Prostate gland (tissue), 2 donors: ENCODE measurements at regions not wholly inside any gene's neighbourhood (a gene's known extent, or its start where the extent isn't known, plus 50 kb on each side); places are given as distances from the start of the nearest gene placed in this dataset.

Experiments
- POLR2A ChIP-seq: fragments of 450-650 bp; IDR thresholded peaks from one replicate; pipeline ENCODE4 v1.6.1; 2016; ENCODE audit warnings: antibody characterized with exemption, mild to moderate bottlenecking
- TF ChIP-seq, protein P1 (sequence below), 4 experiments: fragments of 200-600 bp in 2 of 4; fragments of 450-650 bp in 2 of 4; sonication (generic) in 2 of 4; IDR thresholded peaks; 1 replicate in 3 of 4; 2 replicates in 1 of 4; pipeline ENCODE4 v1.5.1; 2016 to 2019; ENCODE audit warnings: antibody characterized with exemption in 4 of 4, mild to moderate bottlenecking in 2 of 4, moderate library complexity in 2 of 4

DNA sequence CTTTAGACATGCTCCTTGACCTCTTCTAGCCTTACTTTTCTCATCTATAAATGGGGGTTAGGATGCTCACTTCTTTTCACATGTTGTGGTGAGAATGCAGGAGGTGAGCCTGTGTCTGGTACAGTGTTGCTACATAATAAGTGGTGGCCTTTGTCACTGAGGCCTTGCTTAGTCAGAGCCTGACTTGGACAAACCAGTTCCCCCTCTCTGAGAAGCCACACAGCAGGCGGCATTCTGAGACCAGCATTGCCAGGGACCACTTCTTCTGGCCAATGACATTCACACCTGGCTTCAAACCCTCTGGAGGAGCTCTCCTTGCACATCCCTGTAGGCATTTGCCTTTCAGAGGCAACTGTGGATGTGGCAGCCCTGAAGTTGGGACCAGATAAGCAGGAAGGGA, 95.7 kb downstream of the MINAR1 start:
- TF ChIP-seq POLR2A = no peak
- TF ChIP-seq, protein P1, sequence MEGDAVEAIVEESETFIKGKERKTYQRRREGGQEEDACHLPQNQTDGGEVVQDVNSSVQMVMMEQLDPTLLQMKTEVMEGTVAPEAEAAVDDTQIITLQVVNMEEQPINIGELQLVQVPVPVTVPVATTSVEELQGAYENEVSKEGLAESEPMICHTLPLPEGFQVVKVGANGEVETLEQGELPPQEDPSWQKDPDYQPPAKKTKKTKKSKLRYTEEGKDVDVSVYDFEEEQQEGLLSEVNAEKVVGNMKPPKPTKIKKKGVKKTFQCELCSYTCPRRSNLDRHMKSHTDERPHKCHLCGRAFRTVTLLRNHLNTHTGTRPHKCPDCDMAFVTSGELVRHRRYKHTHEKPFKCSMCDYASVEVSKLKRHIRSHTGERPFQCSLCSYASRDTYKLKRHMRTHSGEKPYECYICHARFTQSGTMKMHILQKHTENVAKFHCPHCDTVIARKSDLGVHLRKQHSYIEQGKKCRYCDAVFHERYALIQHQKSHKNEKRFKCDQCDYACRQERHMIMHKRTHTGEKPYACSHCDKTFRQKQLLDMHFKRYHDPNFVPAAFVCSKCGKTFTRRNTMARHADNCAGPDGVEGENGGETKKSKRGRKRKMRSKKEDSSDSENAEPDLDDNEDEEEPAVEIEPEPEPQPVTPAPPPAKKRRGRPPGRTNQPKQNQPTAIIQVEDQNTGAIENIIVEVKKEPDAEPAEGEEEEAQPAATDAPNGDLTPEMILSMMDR (IDR thresholded peaks at IDR 0.05) = no peak
